SK-N-SH (cell line): ENCODE measurements at regions not wholly inside any gene's neighbourhood (a gene's known extent, or its start where the extent isn't known, plus 50 kb on each side); places are given as distances from the start of the nearest gene placed in this dataset.

ENCODE experiments used
- CTCF ChIA-PET: fragments of 300-600, 350-600 bp; formaldehyde crosslinking; extraction: SDS; loops from one replicate; lab custom pipeline; 2021; lab: Yijun Ruan, JAX
- POLR2A ChIA-PET: fragments of 350-600 bp; sonication (Branson Sonifier 250); formaldehyde crosslinking; extraction: SDS; loops from one replicate; lab custom pipeline; 2020; ENCODE audit warnings: antibody characterized with exemption, inconsistent platforms; lab: Yijun Ruan, JAX
- DNase-seq: peaks from one replicate; pipeline ENCODE4 v3.0.0; 2012
- H2AFZ ChIP-seq: fragments of 200-600 bp; sonication (generic); 2 replicates; pipeline ENCODE4 v1.8.1; 2016; ENCODE audit warnings: antibody characterized with exemption, mild to moderate bottlenecking, low read depth
- H3F3A ChIP-seq: fragments of 200-600 bp; sonication (generic); replicated peaks from 2 replicates; pipeline ENCODE3; 2016; ENCODE audit warnings: antibody characterized with exemption, mild to moderate bottlenecking; ENCODE audit not compliant: insufficient read depth
- H3K27ac ChIP-seq, 2 experiments: fragments of 200-500 bp in 1 of 2; fragments of 200-600 bp in 1 of 2; sonication (Bioruptor generic) in 1 of 2; sonication (generic), shearing (Covaris generic) in 1 of 2; 2 replicates each; pipeline versions ENCODE4 v1.5.1 to v1.6.1; 2014 to 2016; ENCODE audit warnings: low read depth in 2 of 2, inconsistent platforms in 1 of 2, low read length in 1 of 2, mild to moderate bottlenecking in 1 of 2, mixed read lengths in 1 of 2
- H3K27me3 ChIP-seq: fragments of 200-600 bp; sonication (generic), shearing (Covaris generic); 2 replicates; pipeline ENCODE4 v1.6.1; 2016; ENCODE audit warnings: mixed run types; ENCODE audit not compliant: insufficient read depth
- H3K36me3 ChIP-seq, 2 experiments: fragments of 200-500 bp in 1 of 2; fragments of 200-600 bp in 1 of 2; sonication (Bioruptor generic) in 1 of 2; sonication (generic) in 1 of 2; replicated peaks in 1 of 2; 2 replicates each; pipeline versions ENCODE3 to v1.5.1; 2014 to 2016; ENCODE audit warnings: low read length in 1 of 2, mild to moderate bottlenecking in 1 of 2; ENCODE audit not compliant: insufficient read depth in 2 of 2, control insufficient read depth in 1 of 2
- H3K4me1 ChIP-seq, 2 experiments: fragments of 200-500 bp in 1 of 2; fragments of 200-600 bp in 1 of 2; sonication (Bioruptor generic) in 1 of 2; sonication (generic), shearing (Covaris generic) in 1 of 2; 2 replicates each; pipeline versions ENCODE4 v1.5.1 to v1.6.1; 2014 to 2016; ENCODE audit warnings: low read depth in 1 of 2, low read length in 1 of 2, mixed run types in 1 of 2; ENCODE audit not compliant: insufficient read depth in 2 of 2, control insufficient read depth in 1 of 2
- H3K4me2 ChIP-seq: fragments of 200-600 bp; sonication (generic), shearing (Covaris generic); 2 replicates; pipeline ENCODE4 v1.6.1; 2017; ENCODE audit warnings: mixed run types
- H3K4me3 ChIP-seq, 2 experiments: fragments of 200-500 bp in 1 of 2; fragments of 200-600 bp in 1 of 2; sonication (Bioruptor generic) in 1 of 2; sonication (generic), shearing (Covaris generic) in 1 of 2; 2 replicates each; pipeline versions ENCODE4 v1.5.1 to v1.8.1; 2014 to 2016; ENCODE audit warnings: low read depth in 2 of 2, inconsistent platforms in 1 of 2, low read length in 1 of 2, mild to moderate bottlenecking in 1 of 2, mixed read lengths in 1 of 2, moderate library complexity in 1 of 2
- H3K79me2 ChIP-seq: fragments of 200-600 bp; sonication (generic); 2 replicates; pipeline ENCODE4 v1.8.1; 2017; ENCODE audit warnings: mild to moderate bottlenecking; ENCODE audit not compliant: insufficient read depth
- H3K9ac ChIP-seq: fragments of 200-600 bp; sonication (generic); 2 replicates; pipeline ENCODE4 v1.6.1; 2017; ENCODE audit warnings: mixed run types
- H3K9me2 ChIP-seq: fragments of 200-600 bp; sonication (generic); 2 replicates; pipeline ENCODE4 v1.6.1; 2017; ENCODE audit warnings: mixed run types
- H3K9me3 ChIP-seq: fragments of 200-600 bp; sonication (generic); 2 replicates; pipeline ENCODE4 v1.6.1; 2017; ENCODE audit warnings: mixed run types, mild to moderate bottlenecking, moderate library complexity
- H4K20me1 ChIP-seq: fragments of 200-600 bp; sonication (generic); 2 replicates; pipeline ENCODE4 v1.6.1; 2017; ENCODE audit warnings: mild to moderate bottlenecking, mixed run types; ENCODE audit not compliant: insufficient read depth
- CHD2 ChIP-seq: fragments of 150-350 bp; IDR thresholded peaks from 2 replicates; pipeline ENCODE4 v1.6.1; 2018; ENCODE audit warnings: low read length; ENCODE audit not compliant: partially characterized antibody
- ELF1 ChIP-seq: IDR thresholded peaks from 2 replicates; pipeline ENCODE4 v1.4.0; 2012
- EP300 ChIP-seq, 2 experiments: IDR thresholded peaks; 2 replicates each; pipeline versions ENCODE4 v1.4.0 to v1.6.1; 2012; ENCODE audit warnings: borderline replicate concordance in 1 of 2, low read depth in 1 of 2, low read length in 1 of 2
- GABPA ChIP-seq: IDR thresholded peaks from 2 replicates; pipeline ENCODE4 v1.4.0; 2012; ENCODE audit warnings: low read depth, mild to moderate bottlenecking
- GATA2 ChIP-seq: sonication (generic); formaldehyde crosslinking; IDR thresholded peaks from 2 replicates; pipeline ENCODE4 v1.5.0; 2020; ENCODE audit warnings: mild to moderate bottlenecking, missing genetic modification reagents
- IRF3 ChIP-seq: fragments of 150-350 bp; IDR thresholded peaks from 2 replicates; pipeline ENCODE4 v1.6.1; 2016; ENCODE audit warnings: mild to moderate bottlenecking, low read depth, low read length
- MEF2A ChIP-seq: IDR thresholded peaks from 2 replicates; pipeline ENCODE4 v1.4.0; 2012; ENCODE audit warnings: low read depth, borderline replicate concordance
- MXI1 ChIP-seq: IDR thresholded peaks from 2 replicates; pipeline ENCODE4 v1.6.1; 2012; ENCODE audit warnings: mild to moderate bottlenecking, low read depth, low read length, improper control_type of control experiment
- NFIC ChIP-seq: IDR thresholded peaks from 2 replicates; pipeline ENCODE4 v1.4.0; 2012; ENCODE audit warnings: borderline replicate concordance
- NRF1 ChIP-seq: IDR thresholded peaks from 2 replicates; pipeline ENCODE4 v1.6.1; 2012; ENCODE audit warnings: low read depth, mild to moderate bottlenecking, low read length
- RAD21 ChIP-seq: IDR thresholded peaks from 2 replicates; pipeline ENCODE4 v1.6.1; 2012; ENCODE audit warnings: mild to moderate bottlenecking, low read length
- RCOR1 ChIP-seq: fragments of 150-350 bp; IDR thresholded peaks from 2 replicates; pipeline ENCODE4 v1.6.1; 2017; ENCODE audit warnings: antibody characterized with exemption, low read length
- RFX5 ChIP-seq: IDR thresholded peaks from 2 replicates; pipeline ENCODE4 v1.6.1; 2012; ENCODE audit warnings: mild to moderate bottlenecking, improper control_type of control experiment, low read length
- SMC3 ChIP-seq: IDR thresholded peaks from 2 replicates; pipeline ENCODE4 v1.6.1; 2012; ENCODE audit warnings: low read depth, low read length, improper control_type of control experiment
- TAF1 ChIP-seq: IDR thresholded peaks from 2 replicates; pipeline ENCODE4 v1.6.1; 2012; ENCODE audit warnings: low read depth, mild to moderate bottlenecking, low read length, moderate library complexity, borderline replicate concordance
- TEAD4 ChIP-seq: IDR thresholded peaks from 2 replicates; pipeline ENCODE4 v1.4.0; 2012; ENCODE audit warnings: mild to moderate bottlenecking, borderline replicate concordance; ENCODE audit not compliant: insufficient read depth
- USF1 ChIP-seq: IDR thresholded peaks from 2 replicates; pipeline ENCODE4 v1.4.0; 2012; ENCODE audit warnings: low read depth, borderline replicate concordance
- WGBS: methylation state at CpG from one replicate; pipeline ENCODE4 v1.1.6; 2017; ENCODE audit warnings: low lambda C conversion rate; 5-methylcytosine and 5-hydroxymethylcytosine counted together
- TF ChIP-seq, protein P1 (sequence below): fragments of 200-600 bp; sonication (generic); IDR thresholded peaks from 2 replicates; pipeline ENCODE4 v1.6.1; 2017; ENCODE audit warnings: antibody characterized with exemption, mild to moderate bottlenecking, moderate library complexity
- TF ChIP-seq, protein P2 (sequence below): IDR thresholded peaks from 2 replicates; pipeline ENCODE4 v1.4.0; 2012; ENCODE audit warnings: low read depth

DNA sequence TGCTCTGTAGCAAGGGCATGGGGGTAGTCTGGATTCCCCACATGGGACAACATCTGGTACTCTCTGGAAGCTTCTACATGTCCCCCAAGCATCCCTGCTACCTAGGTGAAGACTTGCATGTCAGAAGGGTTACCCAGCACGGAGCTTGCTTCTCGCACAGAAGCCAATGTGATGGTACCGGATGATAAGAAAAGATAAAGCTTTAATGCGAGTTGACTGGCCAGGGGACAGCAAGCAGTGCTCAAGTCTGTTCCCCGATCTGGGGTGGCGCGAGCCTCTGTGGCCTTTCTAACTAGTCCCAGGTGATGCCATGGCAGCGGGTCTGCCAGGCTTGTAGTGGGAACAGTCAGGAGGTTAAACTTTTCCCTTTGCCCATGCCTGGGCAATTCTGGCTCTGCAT, 70.0 kb upstream of the TIAM2 start:
- H4K20me1 ChIP-seq, result no peaks in the 10 kb centered on the region
- no peaks in the 10 kb centered on the region for H3K27me3 ChIP-seq
- no peaks in the 10 kb centered on the region for H3F3A ChIP-seq
- H3K4me3 ChIP-seq, result no peak overlapping the region
- H3K36me3 ChIP-seq, result no peaks in the 10 kb centered on the region
- no peak overlapping the region for H3K4me2 ChIP-seq
- no peak overlapping the region for H3K27ac ChIP-seq
- CTCF ChIA-PET, result interaction anchor here (1.9 to 4.4 kb wide), 4 partner anchors 57 to 322 kb away, joined by 6 to 38 read pairs (median 12); no protein-coding TSS in a partner anchor
- no peaks in the 10 kb centered on the region for H3K9me2 ChIP-seq
- no peak overlapping the region for H3K9ac ChIP-seq
- peaks cover under 1 to 21% of the 10 kb centered on the region in 2 experiments; a peak in 2 of 4 replicates for H3K4me1 ChIP-seq
- no peaks in the 10 kb centered on the region for H3K79me2 ChIP-seq
- TF ChIP-seq CHD2, result peak; percentile 45
- TF ChIP-seq RAD21, result 0 out of 2 replicates have a peak, but pooled peaks have one; percentile 16
- peak in 1 of 2 experiments; percentile 62; a peak in 1 of 4 replicates for TF ChIP-seq EP300 (IDR thresholded peaks at IDR 0.05; ENCODE audit: borderline replicate concordance in 1 of 2, low read depth in 1 of 2, low read length in 1 of 2)
- no peak for TF ChIP-seq MEF2A
- no peak for TF ChIP-seq ELF1
- TF ChIP-seq RCOR1, result peak; percentile 54; the same call in 1 of the 2 replicates
- TF ChIP-seq GATA2 (CRISPR knock-in tag), result peak; percentile 91
- TF ChIP-seq MXI1, result peak; percentile 46; the same call in 1 of the 2 replicates
- H2AFZ ChIP-seq, result no peak overlapping the region
- peak; percentile 43 for DNase-seq
- no peaks in the 10 kb centered on the region for H3K9me3 ChIP-seq
- 73% methylated on average over 7 of the region's 8 CpGs for WGBS
- POLR2A ChIA-PET, result no interaction called here

- no peak for DNase-seq
- Histone ChIP-seq H4K20me1 (no peaks in the 10 kb centered on the region), H3K9me2 (no peaks in the 10 kb centered on the region), H3K4me1 (peaks cover 12 to 23% of the 10 kb centered on the region in 2 experiments), H3K4me2 (no peak overlapping the region), H3K27me3 (no peaks in the 10 kb centered on the region), H3F3A (peaks cover 5% of the 10 kb centered on the region), H3K4me3 (no peak overlapping the region), H3K79me2 (no peaks in the 10 kb centered on the region), H2AFZ (no peak overlapping the region), H3K36me3 (no peaks in the 10 kb centered on the region), H3K27ac (no peak overlapping the region), H3K9me3 (no peaks in the 10 kb centered on the region), H3K9ac (no peak overlapping the region)
- no peak for TF ChIP-seq TEAD4
- no peak for TF ChIP-seq USF1
- no peak for TF ChIP-seq IRF3
- TF ChIP-seq RCOR1, result no peak
- TF ChIP-seq MXI1, result no peak
- no peak for TF ChIP-seq NRF1
- no peak for TF ChIP-seq TAF1
- TF ChIP-seq, protein P1, sequence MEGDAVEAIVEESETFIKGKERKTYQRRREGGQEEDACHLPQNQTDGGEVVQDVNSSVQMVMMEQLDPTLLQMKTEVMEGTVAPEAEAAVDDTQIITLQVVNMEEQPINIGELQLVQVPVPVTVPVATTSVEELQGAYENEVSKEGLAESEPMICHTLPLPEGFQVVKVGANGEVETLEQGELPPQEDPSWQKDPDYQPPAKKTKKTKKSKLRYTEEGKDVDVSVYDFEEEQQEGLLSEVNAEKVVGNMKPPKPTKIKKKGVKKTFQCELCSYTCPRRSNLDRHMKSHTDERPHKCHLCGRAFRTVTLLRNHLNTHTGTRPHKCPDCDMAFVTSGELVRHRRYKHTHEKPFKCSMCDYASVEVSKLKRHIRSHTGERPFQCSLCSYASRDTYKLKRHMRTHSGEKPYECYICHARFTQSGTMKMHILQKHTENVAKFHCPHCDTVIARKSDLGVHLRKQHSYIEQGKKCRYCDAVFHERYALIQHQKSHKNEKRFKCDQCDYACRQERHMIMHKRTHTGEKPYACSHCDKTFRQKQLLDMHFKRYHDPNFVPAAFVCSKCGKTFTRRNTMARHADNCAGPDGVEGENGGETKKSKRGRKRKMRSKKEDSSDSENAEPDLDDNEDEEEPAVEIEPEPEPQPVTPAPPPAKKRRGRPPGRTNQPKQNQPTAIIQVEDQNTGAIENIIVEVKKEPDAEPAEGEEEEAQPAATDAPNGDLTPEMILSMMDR, result no peak
- TF ChIP-seq GABPA, result no peak
- no peak for TF ChIP-seq SMC3
- TF ChIP-seq, protein P2, sequence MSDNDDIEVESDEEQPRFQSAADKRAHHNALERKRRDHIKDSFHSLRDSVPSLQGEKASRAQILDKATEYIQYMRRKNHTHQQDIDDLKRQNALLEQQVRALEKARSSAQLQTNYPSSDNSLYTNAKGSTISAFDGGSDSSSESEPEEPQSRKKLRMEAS, result no peak
- TF ChIP-seq NFIC, result no peak
- TF ChIP-seq RFX5, result no peak
- TF ChIP-seq GATA2 (CRISPR knock-in tag), result no peak
- TF ChIP-seq MEF2A, result no peak
- ChIA-PET POLR2A (no interaction called here), CTCF (interaction anchor here (0.6 to 8.1 kb wide), 5 partner anchors 12 to 391 kb away, joined by 3 to 132 read pairs (median 6); no protein-coding TSS in a partner anchor)
- 86% methylated on average over 8 of the region's 8 CpGs for WGBS
These were observed 68.7 kb upstream of the TIAM2 start for GRCh38 chr6:154926366-154926765.
